H9 (cell line): ENCODE measurements at regions not wholly inside any gene's neighbourhood (a gene's known extent, or its start where the extent isn't known, plus 50 kb on each side); places are given as distances from the start of the nearest gene placed in this dataset.

Source experiments
- DNase-seq: peaks from one replicate; pipeline ENCODE4 v3.0.0-alpha.2; 2017
- H2AFZ ChIP-seq: one replicate; pipeline ENCODE4 v1.6.1; 2013; ENCODE audit warnings: mild to moderate bottlenecking, low read length, control low read depth, moderate library complexity
- H2AK5ac ChIP-seq: 2 replicates; pipeline ENCODE4 v1.6.1; 2013; ENCODE audit warnings: low read length, control low read depth, mixed read lengths; ENCODE audit not compliant: insufficient read length
- H2BK120ac ChIP-seq: one replicate; pipeline ENCODE4 v1.6.1; 2013; ENCODE audit warnings: low read depth, mild to moderate bottlenecking, low read length, control low read depth, inconsistent platforms; ENCODE audit not compliant: poor library complexity, severe bottlenecking
- H2BK12ac ChIP-seq: 2 replicates; pipeline ENCODE4 v1.6.1; 2013; ENCODE audit warnings: low read length, control low read depth, mixed read lengths, low read depth; ENCODE audit not compliant: insufficient read length
- H2BK15ac ChIP-seq: 2 replicates; pipeline ENCODE4 v1.6.1; 2013; ENCODE audit warnings: low read depth, low read length, control low read depth
- H2BK20ac ChIP-seq: one replicate; pipeline ENCODE4 v1.6.1; 2013; ENCODE audit warnings: low read depth, mild to moderate bottlenecking, low read length, control low read depth, inconsistent platforms; ENCODE audit not compliant: poor library complexity, severe bottlenecking
- H2BK5ac ChIP-seq: 2 replicates; pipeline ENCODE4 v1.6.1; 2013; ENCODE audit warnings: low read length, control low read depth, mixed read lengths; ENCODE audit not compliant: insufficient read length
- H3K14ac ChIP-seq: 2 replicates; pipeline ENCODE4 v1.6.1; 2013; ENCODE audit warnings: low read length, control low read depth; ENCODE audit not compliant: insufficient read depth
- H3K18ac ChIP-seq: 2 replicates; pipeline ENCODE4 v1.6.1; 2013; ENCODE audit warnings: low read depth, mild to moderate bottlenecking, mixed read lengths, low read length, control low read depth; ENCODE audit not compliant: insufficient read length
- H3K23ac ChIP-seq: 2 replicates; pipeline ENCODE4 v1.6.1; 2013; ENCODE audit warnings: low read length, control low read depth, mixed read lengths, low read depth; ENCODE audit not compliant: insufficient read length
- H3K23me2 ChIP-seq: 2 replicates; pipeline ENCODE4 v1.6.1; 2013; ENCODE audit warnings: low read depth, mild to moderate bottlenecking, mixed read lengths, low read length, control low read depth; ENCODE audit not compliant: insufficient read length, poor library complexity, severe bottlenecking
- H3K27ac ChIP-seq: 2 replicates; pipeline ENCODE4 v1.5.1; 2013; ENCODE audit warnings: low read length, control low read depth, mixed read lengths, low read depth; ENCODE audit not compliant: insufficient read length
- H3K27me3 ChIP-seq: 2 replicates; pipeline ENCODE4 v1.6.1; 2013; ENCODE audit warnings: low read length, control low read depth, inconsistent platforms; ENCODE audit not compliant: insufficient read depth
- H3K4ac ChIP-seq: 2 replicates; pipeline ENCODE4 v1.6.1; 2013; ENCODE audit warnings: low read depth, mild to moderate bottlenecking, control low read depth, inconsistent platforms, low read length, moderate library complexity
- H3K4me1 ChIP-seq: 2 replicates; pipeline ENCODE4 v1.6.1; 2013; ENCODE audit warnings: low read length, control low read depth, inconsistent platforms; ENCODE audit not compliant: insufficient read depth
- H3K4me2 ChIP-seq: 2 replicates; pipeline ENCODE4 v1.6.1; 2013; ENCODE audit warnings: low read length, control low read depth, mixed read lengths; ENCODE audit not compliant: insufficient read length, insufficient read depth
- H3K56ac ChIP-seq: 2 replicates; pipeline ENCODE4 v1.6.1; 2013; ENCODE audit warnings: low read depth, mild to moderate bottlenecking, mixed read lengths, low read length, control low read depth; ENCODE audit not compliant: insufficient read length
- H3K79me1 ChIP-seq: 2 replicates; pipeline ENCODE4 v1.6.1; 2013; ENCODE audit warnings: low read depth, mild to moderate bottlenecking, moderate library complexity, low read length, control low read depth, inconsistent platforms; ENCODE audit not compliant: insufficient read depth, poor library complexity, severe bottlenecking
- H3K79me2 ChIP-seq: 2 replicates; pipeline ENCODE4 v1.6.1; 2013; ENCODE audit warnings: low read length, control low read depth, inconsistent platforms; ENCODE audit not compliant: insufficient read depth
- H3K9ac ChIP-seq: 2 replicates; pipeline ENCODE4 v1.6.1; 2013; ENCODE audit warnings: low read length, control low read depth, mixed read lengths; ENCODE audit not compliant: insufficient read length; ENCODE audit errors: extremely low read depth
- H3K9me3 ChIP-seq: one replicate; pipeline ENCODE4 v1.6.1; 2013; ENCODE audit warnings: low read depth, low read length, inconsistent platforms; ENCODE audit not compliant: control insufficient read depth
- H3T11ph ChIP-seq: one replicate; pipeline ENCODE4 v1.6.1; 2013; ENCODE audit warnings: mild to moderate bottlenecking, low read length, control low read depth, inconsistent platforms
- H4K20me1 ChIP-seq: one replicate; pipeline ENCODE4 v1.6.1; 2013; ENCODE audit not compliant: control insufficient read depth, insufficient read length, insufficient read depth
- H4K5ac ChIP-seq: 2 replicates; pipeline ENCODE4 v1.6.1; 2013; ENCODE audit warnings: low read depth, mild to moderate bottlenecking, mixed read lengths, low read length, control low read depth; ENCODE audit not compliant: insufficient read length
- H4K8ac ChIP-seq: replicated peaks from 2 replicates; pipeline ENCODE4 v1.6.1; 2013; ENCODE audit warnings: low read length, control low read depth, mixed read lengths, low read depth; ENCODE audit not compliant: insufficient read length
- H4K91ac ChIP-seq: 2 replicates; pipeline ENCODE4 v1.6.1; 2013; ENCODE audit warnings: low read depth, mild to moderate bottlenecking, moderate library complexity, mixed read lengths, low read length, control low read depth; ENCODE audit not compliant: insufficient read length
- H3K27ac Mint-ChIP-seq, 3 experiments: 2 replicates in 2 of 3; 3 replicates in 1 of 3; pipeline ENCODE4 v1.8.0; 2020 to 2021; ENCODE audit warnings: mixed read lengths in 3 of 3, mild to moderate bottlenecking in 1 of 3, moderate library complexity in 1 of 3
- H3K27me3 Mint-ChIP-seq: 2 replicates; pipeline ENCODE4 v1.8.0; 2021; ENCODE audit warnings: low read depth, mild to moderate bottlenecking, moderate library complexity, mixed read lengths
- H3K36me3 Mint-ChIP-seq, 3 experiments: 2 replicates in 2 of 3; 3 replicates in 1 of 3; pipeline ENCODE4 v1.8.0; 2020 to 2021; ENCODE audit warnings: low read depth in 3 of 3, mixed read lengths in 3 of 3; ENCODE audit not compliant: insufficient read depth in 1 of 3
- H3K4me1 Mint-ChIP-seq, 2 experiments: 2 replicates each; pipeline ENCODE4 v1.8.0; 2020; ENCODE audit warnings: mixed read lengths in 2 of 2
- H3K4me3 Mint-ChIP-seq, 2 experiments: 2 replicates in 1 of 2; 3 replicates in 1 of 2; pipeline ENCODE4 v1.8.0; 2020 to 2021; ENCODE audit warnings: mild to moderate bottlenecking in 2 of 2, mixed read lengths in 2 of 2, moderate library complexity in 1 of 2
- H3K9me3 Mint-ChIP-seq, 2 experiments: 2 replicates in 1 of 2; 3 replicates in 1 of 2; pipeline ENCODE4 v1.8.0; 2020; ENCODE audit warnings: mild to moderate bottlenecking in 2 of 2, mixed read lengths in 2 of 2, moderate library complexity in 1 of 2
- CTCF ChIP-seq: fragments of 200-600 bp; sonication (generic); conservative IDR thresholded peaks from 3 replicates; pipeline ENCODE4 v1.8.0; 2021; ENCODE audit warnings: antibody characterized with exemption, mild to moderate bottlenecking
- WGBS: extraction: QIAGEN DNeasy Blood & Tissue Kit; methylation state at CpG from one replicate; pipeline ENCODE4 v1.1.7; 2013; ENCODE audit warnings: missing lambda C conversion rate, low lambda C conversion rate, mixed read lengths; ENCODE audit not compliant: insufficient read length; ENCODE audit errors: extremely low coverage; 5-methylcytosine and 5-hydroxymethylcytosine counted together

- no peak overlapping the region for H2AK5ac ChIP-seq
- no peak overlapping the region for H3K18ac ChIP-seq
- no peaks in the 10 kb centered on the region for H3K36me3 Mint-ChIP-seq
- no peaks in the 10 kb centered on the region for H3K27me3 Mint-ChIP-seq
- no peak overlapping the region for H2BK120ac ChIP-seq
- H2AFZ ChIP-seq: no peak overlapping the region
- H3K14ac ChIP-seq: no peak overlapping the region
- H2BK15ac ChIP-seq: no peak overlapping the region
- H3K4me2 ChIP-seq: no peak overlapping the region
- no peak overlapping the region for H3T11ph ChIP-seq
- no peak overlapping the region for H3K23ac ChIP-seq
- no peak overlapping the region for H2BK5ac ChIP-seq
- no peaks in the 10 kb centered on the region for H4K20me1 ChIP-seq
- no peak overlapping the region for H3K4me3 Mint-ChIP-seq
- H3K4me1 ChIP-seq: no peaks in the 10 kb centered on the region
- no peak overlapping the region for H2BK20ac ChIP-seq
- no peaks in the 10 kb centered on the region for H3K27me3 ChIP-seq
- H4K5ac ChIP-seq: no peak overlapping the region
- no peak overlapping the region for H2BK12ac ChIP-seq
- no peak overlapping the region for H4K91ac ChIP-seq
- no peak for DNase-seq
- peaks cover 4 to 6% of the 10 kb centered on the region in 2 experiments for H3K4me1 Mint-ChIP-seq
- no peaks in the 10 kb centered on the region for H3K9me3 ChIP-seq
- H4K8ac ChIP-seq: no peak overlapping the region
- no peaks in the 10 kb centered on the region for H3K79me1 ChIP-seq
- H3K4ac ChIP-seq: no peak overlapping the region
- H3K23me2 ChIP-seq: no peaks in the 10 kb centered on the region
- H3K9ac ChIP-seq: no peak overlapping the region
- H3K56ac ChIP-seq: no peak overlapping the region
- no peak overlapping the region for H3K27ac Mint-ChIP-seq
- no peak overlapping the region for H3K27ac ChIP-seq
- WGBS: no CpG with 5 or more reads among the region's 1 CpG
- peaks cover 0 to 11% of the 10 kb centered on the region in 2 experiments; a peak in 3 of 5 replicates for H3K9me3 Mint-ChIP-seq
- TF ChIP-seq CTCF: no peak
- no peaks in the 10 kb centered on the region for H3K79me2 ChIP-seq
Observed at GRCh38 chr9:90988318-90988717, 186.7 kb downstream of the SYK start.
